Frontal cortex (tissue), 3 donors: ENCODE measurements at regions not wholly inside any gene's neighbourhood (a gene's known extent, or its start where the extent isn't known, plus 50 kb on each side); places are given as distances from the start of the nearest gene placed in this dataset.
A peak's percentile ranks its signal among the peaks of the same experiment; 100 is the strongest.

Source experiments
- DNase-seq, 2 donors: peaks; one replicate each; pipeline ENCODE4 v3.0.0; 2012; ENCODE audit warnings: low spot score in 2 of 2
- FAIRE-seq: peaks from 2 replicates; lab custom pipeline; 2012; peaks lifted over from hg19 to GRCh38; lab: Jason Lieb, UNC
- donor health status: control.
- donor health status: control.
- donor health status: control.

DNA sequence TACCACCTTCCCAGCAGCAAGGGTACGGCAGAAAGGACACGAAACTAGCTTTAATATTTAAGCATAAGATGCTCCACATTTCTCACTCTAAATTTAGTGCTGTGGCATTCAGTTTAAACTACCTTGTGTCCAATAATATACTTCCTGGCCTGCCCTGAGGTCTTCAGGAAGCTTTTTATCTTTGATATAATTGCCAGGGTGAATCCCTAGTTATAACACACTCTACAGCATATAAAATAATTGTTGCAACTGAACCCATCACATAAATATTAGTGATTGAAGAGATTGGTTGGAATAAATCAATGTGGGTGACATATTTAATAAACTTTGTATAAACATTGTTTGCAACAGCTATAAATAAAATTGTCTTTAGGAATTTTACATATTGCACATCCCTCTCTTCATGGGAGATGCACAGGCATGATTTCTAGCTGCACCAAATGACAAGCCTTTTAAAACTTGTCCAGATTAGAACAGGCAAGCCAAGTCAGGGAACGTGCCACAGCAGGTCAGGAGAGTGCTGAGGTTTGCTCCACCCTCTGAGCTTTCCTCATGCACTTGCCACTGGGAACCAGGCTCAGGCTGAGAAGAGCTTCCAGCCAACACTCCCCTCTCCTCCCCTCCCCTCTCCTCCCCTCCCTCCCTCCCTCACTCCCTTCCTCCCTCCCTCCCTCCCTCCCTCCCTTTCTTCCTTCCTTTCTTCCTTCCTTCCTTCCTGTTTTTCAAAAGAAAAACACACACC lies 623.2 kb upstream of the PKN2 start:
- FAIRE-seq, result no peak

DNA sequence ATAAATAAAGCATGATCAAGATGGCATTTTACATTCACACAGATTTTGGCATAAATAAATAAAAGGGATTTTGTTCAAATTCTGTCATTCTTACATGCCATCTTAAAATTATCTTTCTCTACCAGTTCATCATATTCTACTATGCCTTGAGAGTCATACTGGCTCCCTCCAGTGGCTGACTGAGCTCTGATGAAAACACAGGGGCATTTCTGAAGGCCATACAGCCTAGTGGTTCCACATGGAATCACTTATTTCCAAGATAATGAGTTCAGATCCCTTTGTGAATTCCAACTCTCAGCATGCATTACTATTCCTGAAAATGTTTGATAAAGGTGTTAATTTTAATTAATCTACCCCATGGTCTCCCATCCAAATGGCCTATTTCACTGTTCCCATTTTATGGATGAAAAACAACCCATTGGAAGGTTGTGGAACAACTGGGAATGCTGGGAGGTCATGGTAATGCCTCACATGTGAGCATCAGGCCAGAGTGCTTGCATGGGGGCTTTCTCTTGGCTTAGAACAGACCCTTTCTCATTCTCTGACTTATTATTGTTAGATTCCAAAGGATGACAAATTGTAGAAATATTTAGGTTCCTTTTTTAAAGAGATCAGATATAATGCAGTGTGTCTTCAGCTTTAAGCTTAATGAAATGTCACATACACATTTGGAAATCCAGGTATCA lies 622.4 kb upstream of the PKN2 start:
- DNase-seq (peak in 1 of 2 donors; percentile 4), FAIRE-seq (no peak)

More for the DNA sequence above, 623.2 kb upstream of the PKN2 start:
- DNase-seq, result no peak

DNA sequence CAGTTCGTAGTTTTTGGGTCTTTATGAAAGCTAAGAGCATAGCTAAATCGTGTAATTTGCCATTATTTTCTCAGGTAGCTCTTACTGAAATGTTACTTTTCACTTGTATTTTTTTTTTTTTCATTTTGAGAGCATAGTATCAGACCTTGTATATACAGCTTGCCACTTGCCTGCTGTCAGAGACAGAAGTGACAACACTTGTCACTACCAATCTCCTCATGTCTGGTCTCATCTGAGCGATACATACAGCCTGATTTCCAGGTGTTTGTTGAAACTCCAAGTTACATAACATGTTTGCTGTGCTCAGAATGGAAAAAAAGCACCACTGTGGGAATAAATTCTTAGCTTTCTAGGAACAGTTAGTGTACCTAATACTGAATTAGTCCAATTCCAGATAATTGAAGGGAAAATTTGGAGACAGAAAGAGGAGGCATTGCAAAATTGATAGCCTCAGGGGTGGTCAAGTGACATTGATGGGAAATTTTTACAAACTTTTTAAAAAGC lies 621.4 kb upstream of the PKN2 start:
- no peak for FAIRE-seq
- no peak for DNase-seq

GRCh38 chr1:88063605-88064004 lies 620.5 kb upstream of the PKN2 start:
- DNase-seq, result no peak
- FAIRE-seq, result no peak

DNA sequence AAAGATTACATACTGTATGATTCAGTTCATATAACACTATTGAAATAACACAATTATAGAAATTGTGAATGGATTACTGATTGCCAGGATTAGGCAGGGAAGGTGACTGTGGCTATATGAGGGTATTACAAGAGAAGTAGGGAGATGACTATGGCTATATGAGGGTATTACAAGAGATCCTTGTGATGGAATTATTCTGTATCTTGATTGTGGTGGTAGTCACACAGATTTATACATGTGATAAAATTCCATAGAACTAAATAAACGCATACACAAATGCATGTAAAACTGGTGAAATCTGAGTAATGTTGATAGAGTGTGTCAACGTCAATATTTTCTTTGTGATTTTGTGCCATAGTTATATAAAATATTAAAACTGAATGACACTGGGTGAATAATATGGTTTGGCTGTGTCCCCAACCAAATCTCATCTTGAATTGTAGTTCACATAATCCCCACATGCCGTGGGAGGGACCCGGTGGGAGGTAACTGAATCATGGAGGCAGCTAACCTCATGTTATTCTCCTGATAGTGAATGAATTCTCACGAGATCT lies 615.6 kb upstream of the PKN2 start:
- no peak for DNase-seq
- no peak for FAIRE-seq

- FAIRE-seq, result no peak
- no peak for DNase-seq
Measured at GRCh38 chr1:88070956-88071355, 613.1 kb upstream of the PKN2 start.

- DNase-seq (no peak), FAIRE-seq (no peak)
Measured at GRCh38 chr1:88074661-88075060, 609.4 kb upstream of the PKN2 start.

DNA sequence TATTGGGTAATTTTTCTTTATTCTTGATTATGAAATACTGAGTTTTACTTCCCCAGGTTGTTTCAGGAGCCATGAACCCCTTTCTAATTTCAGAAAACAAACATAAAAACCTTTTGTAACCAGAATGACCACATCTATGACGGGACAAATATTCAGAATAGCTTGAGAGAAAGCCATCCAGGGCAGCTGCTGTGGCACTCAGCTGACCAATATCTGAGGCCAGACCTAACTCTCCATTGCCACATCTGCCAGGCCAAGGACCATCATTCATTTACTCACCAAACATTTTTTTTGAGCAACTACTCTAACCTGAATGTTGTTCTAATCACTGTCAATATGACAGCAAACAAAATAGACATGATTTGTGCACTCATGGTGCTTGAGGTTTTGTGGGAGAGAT lies 608.3 kb upstream of the PKN2 start:
- FAIRE-seq, result no peak
- DNase-seq, result no peak

DNA sequence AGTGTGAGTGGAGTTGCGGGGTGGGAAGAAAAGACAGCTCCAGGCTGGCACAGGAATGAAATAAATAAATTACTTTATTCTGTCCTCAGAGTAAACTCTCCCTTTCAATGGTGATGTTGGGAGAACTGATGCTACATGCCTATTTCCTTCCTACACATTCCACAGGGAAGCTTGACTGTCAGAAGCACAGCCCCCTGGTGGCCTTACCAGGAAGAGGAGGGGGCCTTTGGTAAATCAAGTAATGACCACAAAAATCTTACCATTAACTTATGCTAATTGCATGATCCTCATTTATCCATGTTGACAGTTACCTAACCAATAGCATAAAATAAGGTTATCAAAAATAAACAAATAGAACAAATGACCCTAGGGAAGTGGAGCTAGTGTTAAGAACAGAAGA lies 605.0 kb upstream of the PKN2 start:
- DNase-seq (no peak), FAIRE-seq (no peak)

DNA sequence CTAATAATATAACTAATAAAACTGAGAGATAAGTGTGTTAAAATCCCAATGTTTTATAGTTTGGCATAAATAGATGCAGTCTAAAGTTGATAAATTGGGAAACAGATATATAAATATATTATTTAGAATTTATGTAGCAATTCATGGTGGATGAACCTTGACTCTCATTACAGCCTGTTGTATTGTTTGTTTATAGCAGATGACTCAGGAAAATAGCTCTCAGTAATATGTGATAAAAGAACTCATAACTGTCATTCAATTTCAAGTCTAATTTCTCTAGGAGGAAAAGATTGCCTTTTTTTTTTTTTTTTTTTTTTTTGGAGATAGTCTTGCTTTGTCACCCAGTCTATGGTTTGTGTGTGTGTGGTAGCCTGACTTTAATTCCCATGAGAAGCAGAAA lies 603.2 kb upstream of the PKN2 start:
- DNase-seq (no peak), FAIRE-seq (no peak)

GRCh38 chr1:88088481-88088880 lies 595.6 kb upstream of the PKN2 start:
- DNase-seq, result no peak

DNA sequence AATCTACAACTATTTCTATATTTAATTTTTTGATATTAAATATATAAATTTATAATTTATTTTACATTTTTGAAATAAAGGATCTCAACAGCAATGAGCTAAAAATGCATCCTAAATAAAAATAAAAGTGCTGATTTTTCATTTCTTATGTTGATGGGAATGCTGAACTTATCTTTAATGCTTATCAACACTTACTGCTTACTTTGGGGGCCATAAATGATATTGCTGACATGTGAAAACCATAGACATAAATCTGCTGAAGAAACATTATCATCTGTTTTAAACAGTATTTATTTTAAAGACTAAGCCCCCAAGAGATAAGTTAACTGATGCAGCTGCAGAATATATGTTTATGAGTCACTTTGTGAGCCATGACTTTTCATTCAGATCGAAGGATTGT lies 594.1 kb upstream of the PKN2 start:
- FAIRE-seq (no peak), DNase-seq (no peak)

More at GRCh38 chr1:88088481-88088880, 595.6 kb upstream of the PKN2 start:
- FAIRE-seq, result no peak

DNA sequence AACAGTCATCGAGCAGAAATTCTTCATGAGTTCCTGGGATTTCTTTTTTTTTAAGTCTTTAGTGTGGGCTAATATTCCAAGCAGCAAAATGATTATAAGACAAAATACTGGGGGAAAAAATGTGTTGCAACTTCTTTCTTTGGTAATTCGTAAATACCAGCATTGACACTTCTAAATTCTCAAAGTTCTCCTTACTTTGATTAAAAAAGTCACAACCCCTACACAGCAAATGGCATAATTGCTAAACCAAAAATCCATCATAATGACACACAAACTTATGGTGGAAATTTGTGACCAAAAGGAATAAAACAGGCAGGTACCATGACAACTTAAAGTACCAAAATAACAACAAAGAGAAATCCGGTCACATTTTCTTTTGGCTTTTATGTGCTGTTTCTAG lies 585.2 kb upstream of the PKN2 start:
- FAIRE-seq (no peak), DNase-seq (no peak)

DNA sequence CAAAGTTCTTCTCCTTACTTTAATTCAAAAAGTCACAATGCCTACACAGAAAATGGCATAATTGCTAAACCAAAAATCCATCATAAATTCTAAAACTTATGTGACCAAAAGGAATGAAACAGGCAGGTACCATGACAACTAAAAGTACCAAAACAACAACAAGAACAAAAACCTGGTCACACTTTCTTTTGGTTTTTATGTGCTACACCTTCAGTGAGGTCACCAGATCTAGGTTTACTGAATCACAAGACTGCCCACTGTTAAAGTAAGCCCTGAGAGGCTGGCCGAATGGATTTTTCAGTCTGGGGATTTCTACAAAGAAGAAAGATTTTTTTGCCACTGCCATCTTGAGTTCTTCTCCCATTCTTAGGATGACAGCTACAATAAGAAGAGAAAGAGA lies 583.0 kb upstream of the PKN2 start:
- no peak for DNase-seq
- no peak for FAIRE-seq

GRCh38 chr1:88104236-88104635 lies 579.8 kb upstream of the PKN2 start:
- no peak for FAIRE-seq

GRCh38 chr1:88104886-88105285 lies 579.2 kb upstream of the PKN2 start:
- no peak for FAIRE-seq
- DNase-seq, result no peak

More at GRCh38 chr1:88104236-88104635, 579.8 kb upstream of the PKN2 start:
- no peak for DNase-seq

- FAIRE-seq (no peak), DNase-seq (no peak)
Measured at GRCh38 chr1:88111816-88112215, 572.3 kb upstream of the PKN2 start.

GRCh38 chr1:88117597-88117996 lies 566.5 kb upstream of the PKN2 start:
- DNase-seq, result no peak
- no peak for FAIRE-seq

- FAIRE-seq (no peak), DNase-seq (no peak)
Measured at GRCh38 chr1:88118176-88118845, 565.8 kb upstream of the PKN2 start.

GRCh38 chr1:88124614-88125013 lies 559.5 kb upstream of the PKN2 start:
- FAIRE-seq (no peak), DNase-seq (no peak)

DNA sequence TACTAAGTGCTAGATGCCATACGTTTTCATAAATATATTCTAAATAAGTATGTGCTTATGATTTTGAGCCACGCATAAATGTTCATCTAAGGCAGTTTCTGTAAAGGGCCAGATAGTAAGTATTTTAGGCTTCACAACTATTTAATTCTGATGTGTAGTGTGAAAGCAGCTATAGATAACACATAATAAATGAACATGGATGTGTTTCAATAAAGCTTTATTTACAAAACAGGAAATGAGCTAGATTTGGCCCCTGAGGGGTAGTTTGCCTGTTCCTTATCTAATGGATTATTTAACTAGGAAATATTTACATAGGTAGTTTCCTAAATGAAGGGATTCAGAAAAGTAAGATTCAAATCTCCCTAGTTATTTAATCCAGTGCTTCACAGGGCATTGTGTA lies 557.6 kb upstream of the PKN2 start:
- FAIRE-seq, result no peak

More for the DNA sequence above, 557.6 kb upstream of the PKN2 start:
- no peak for DNase-seq
